Endothelial cell of umbilical vein (primary cell): ENCODE measurements at regions not wholly inside any gene's neighbourhood (a gene's known extent, or its start where the extent isn't known, plus 50 kb on each side); places are given as distances from the start of the nearest gene placed in this dataset.

Source experiments
- BruUV-seq: library from RNA; stranded (reverse); fragments of 400-500 nt; replicated peaks from 2 replicates; lab custom pipeline; 2021; lab: Mats Ljungman, UMichigan
- CTCF ChIA-PET: fragments of 300-600, 350-600 bp; sonication (Branson Sonifier 250); formaldehyde crosslinking; loops from one replicate; lab custom pipeline; 2021; ENCODE audit warnings: antibody characterized with exemption, inconsistent platforms; lab: Charles Lee
- POLR2A ChIA-PET: fragments of 300-600, 350-600 bp; sonication (Branson Sonifier 250); formaldehyde crosslinking; loops from one replicate; lab custom pipeline; 2021; ENCODE audit warnings: antibody characterized with exemption, inconsistent platforms; lab: Charles Lee
- DNase-seq: peaks from one replicate; pipeline ENCODE4 v3.0.0-alpha.2; 2011; ENCODE audit warnings: low read depth, low spot score
- FAIRE-seq: peaks from 2 replicates; lab custom pipeline; 2011; peaks lifted over from hg19 to GRCh38; lab: Jason Lieb, UNC
- H2AFZ ChIP-seq: 2 replicates; pipeline ENCODE4 v1.6.0; 2012; ENCODE audit warnings: low read depth, low read length, control low read depth, inconsistent platforms
- H3K27ac ChIP-seq: 2 replicates; pipeline ENCODE4 v1.5.1; 2011; ENCODE audit warnings: low read depth, mild to moderate bottlenecking, control low read depth, low read length, moderate library complexity; ENCODE audit not compliant: insufficient read depth
- H3K27me3 ChIP-seq, 2 experiments: 2 replicates each; pipeline versions ENCODE4 v1.6.0 to v1.6.1; 2011; ENCODE audit warnings: low read length in 2 of 2, mixed read lengths in 1 of 2; ENCODE audit not compliant: control insufficient read depth in 2 of 2, insufficient read depth in 2 of 2
- H3K36me3 ChIP-seq, 2 experiments: 2 replicates in 1 of 2; 3 replicates in 1 of 2; pipeline ENCODE4 v1.5.1; 2011; ENCODE audit warnings: low read length in 2 of 2, mild to moderate bottlenecking in 1 of 2, moderate library complexity in 1 of 2; ENCODE audit not compliant: control insufficient read depth in 2 of 2, insufficient read depth in 2 of 2; ENCODE audit errors: extremely low read depth in 1 of 2
- H3K4me1 ChIP-seq: 3 replicates; pipeline ENCODE4 v1.5.1; 2011; ENCODE audit warnings: mild to moderate bottlenecking, low read length; ENCODE audit not compliant: control insufficient read depth, insufficient read depth; ENCODE audit errors: extremely low read depth
- H3K4me2 ChIP-seq: 2 replicates; pipeline ENCODE4 v1.6.1; 2011; ENCODE audit warnings: low read length, control low read depth, mixed read lengths; ENCODE audit not compliant: insufficient read depth
- H3K4me3 ChIP-seq, 3 experiments: fragments of 200-600 bp in 1 of 3; sonication (generic), shearing (Covaris generic) in 1 of 3; replicated peaks in 1 of 3; 2 replicates each; pipeline ENCODE4 v1.5.1; 2011 to 2016; ENCODE audit warnings: control low read depth in 3 of 3, low read length in 3 of 3, mild to moderate bottlenecking in 2 of 3, inconsistent platforms in 1 of 3, low read depth in 1 of 3, moderate library complexity in 1 of 3; ENCODE audit not compliant: insufficient read depth in 1 of 3
- H3K79me2 ChIP-seq: 2 replicates; pipeline ENCODE4 v1.6.0; 2012; ENCODE audit warnings: low read length, inconsistent platforms; ENCODE audit not compliant: control insufficient read depth, insufficient read depth
- H3K9ac ChIP-seq: replicated peaks from 2 replicates; pipeline ENCODE3; 2011; ENCODE audit warnings: low read length, control low read depth; ENCODE audit not compliant: insufficient read depth; ENCODE audit errors: extremely low read depth
- H3K9me1 ChIP-seq: replicated peaks from 3 replicates; pipeline ENCODE4 v1.6.0; 2011; ENCODE audit warnings: mild to moderate bottlenecking, low read length; ENCODE audit not compliant: control insufficient read depth, insufficient read depth; ENCODE audit errors: extremely low read depth
- H3K9me3 ChIP-seq: replicated peaks from 2 replicates; pipeline ENCODE4 v1.5.1; 2012; ENCODE audit warnings: low read length, inconsistent platforms; ENCODE audit not compliant: control insufficient read depth, insufficient read depth
- H4K20me1 ChIP-seq: replicated peaks from 2 replicates; pipeline ENCODE3; 2011; ENCODE audit warnings: mild to moderate bottlenecking, low read length; ENCODE audit not compliant: control insufficient read depth, insufficient read depth; ENCODE audit errors: extremely low read depth
- CTCF ChIP-seq, 2 donors: IDR thresholded peaks; 1 replicate in 1 of 2; 2 replicates in 1 of 2; pipeline ENCODE4 v1.5.1; 2011; ENCODE audit warnings: low read length in 2 of 2, mild to moderate bottlenecking in 2 of 2, moderate library complexity in 2 of 2, control low read depth in 1 of 2, inconsistent platforms in 1 of 2, low read depth in 1 of 2; ENCODE audit not compliant: insufficient read depth in 1 of 2; ENCODE audit errors: extremely low read depth in 1 of 2
- EZH2 ChIP-seq: IDR thresholded peaks from 2 replicates; pipeline ENCODE4 v1.6.1; 2012; ENCODE audit warnings: borderline replicate concordance, low read depth, mild to moderate bottlenecking, moderate library complexity, low read length, inconsistent platforms; ENCODE audit not compliant: severe bottlenecking
- FOS ChIP-seq: IDR thresholded peaks from 2 replicates; pipeline ENCODE4 v1.6.1; 2011; ENCODE audit warnings: mild to moderate bottlenecking, low read length, moderate library complexity, borderline replicate concordance; ENCODE audit not compliant: insufficient read depth
- GATA2 ChIP-seq: IDR thresholded peaks from 2 replicates; pipeline ENCODE4 v1.7.0; 2011; ENCODE audit warnings: low read depth, mild to moderate bottlenecking, moderate library complexity, mixed read lengths, low read length; ENCODE audit not compliant: insufficient read length, insufficient read depth
- JUN ChIP-seq: IDR thresholded peaks from 2 replicates; pipeline ENCODE4 v1.6.1; 2011; ENCODE audit warnings: borderline replicate concordance, low read depth; ENCODE audit not compliant: insufficient read length, insufficient read depth
- MAX ChIP-seq: IDR thresholded peaks from 2 replicates; pipeline ENCODE4 v1.6.1; 2011; ENCODE audit not compliant: insufficient read depth, insufficient read length
- MYC ChIP-seq: IDR thresholded peaks from one replicate; pipeline ENCODE4 v1.6.1; 2011; ENCODE audit warnings: mild to moderate bottlenecking, low read depth, low read length
- POLR2A ChIP-seq: IDR thresholded peaks from 2 replicates; pipeline ENCODE4 v1.6.1; 2012; ENCODE audit warnings: low read depth, mild to moderate bottlenecking, control low read depth, low read length
- POLR2AphosphoS5 ChIP-seq: IDR thresholded peaks from 2 replicates; pipeline ENCODE4 v1.6.1; 2012; ENCODE audit warnings: low read depth, mild to moderate bottlenecking, control low read depth, low read length, moderate library complexity; ENCODE audit not compliant: insufficient read depth
- dilution Hi-C: fragments of 300-500 bp; cut with MboI; formaldehyde crosslinking; loops from one replicate; pipeline ENCODE4 v1.15.0; 2019; ENCODE audit warnings: low sequenced_read_pairs; ENCODE audit not compliant: extremely low pct_ligation_motif_present
- intact Hi-C: fragments of 100-400 bp; cut with micrococcal nuclease; formaldehyde crosslinking; loops from one replicate; pipeline ENCODE4 v1.10.0; 2022

DNA sequence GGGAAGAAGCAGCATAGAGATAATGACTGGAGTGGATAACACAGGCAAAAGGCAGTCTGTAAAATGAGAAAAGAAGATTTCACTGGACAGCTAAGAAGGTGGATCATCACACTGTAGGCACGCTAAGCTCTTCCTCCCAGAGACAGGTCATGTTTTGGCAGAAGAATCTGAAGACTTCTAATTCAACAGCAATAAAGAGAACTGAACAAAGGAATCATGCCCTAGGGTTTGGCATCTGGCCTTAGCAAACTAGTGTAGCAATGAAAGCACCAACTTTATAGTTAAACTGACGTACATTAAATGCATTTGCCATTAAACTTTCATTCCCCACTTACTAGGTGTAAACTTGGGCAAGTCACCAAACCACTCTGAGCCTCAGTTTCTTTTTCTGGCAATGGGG lies 84.4 kb upstream of the SEM1 start:
- Histone ChIP-seq H3K4me3 (no peak overlapping the region), H3K4me2 (no peak overlapping the region), H4K20me1 (no peaks in the 10 kb centered on the region), H3K9me1 (no peaks in the 10 kb centered on the region), H3K27ac (no peak overlapping the region), H3K4me1 (no peaks in the 10 kb centered on the region), H3K79me2 (no peaks in the 10 kb centered on the region), H3K36me3 (no peaks in the 10 kb centered on the region), H3K9ac (no peak overlapping the region), H2AFZ (no peak overlapping the region), H3K9me3 (no peaks in the 10 kb centered on the region), H3K27me3 (no peaks in the 10 kb centered on the region)
- BruUV-seq: no TSS peak
- DNase-seq (no peak), FAIRE-seq (no peak)
- no peak for TF ChIP-seq MYC
- no peak for TF ChIP-seq MAX
- no peak for TF ChIP-seq POLR2AphosphoS5
- TF ChIP-seq POLR2A: no peak
- no peak for TF ChIP-seq GATA2
- TF ChIP-seq FOS: no peak
- no peak for TF ChIP-seq JUN
- no peak for TF ChIP-seq EZH2
- no peak for TF ChIP-seq CTCF (IDR thresholded peaks at IDR 0.05; ENCODE audit: extremely low read depth in 1 of 2, insufficient read depth in 1 of 2, low read depth in 1 of 2, low read length in 2 of 2)
- ChIA-PET POLR2A (no interaction called here), CTCF (no interaction called here)
- intact Hi-C loops: no loop called here
- dilution Hi-C loops: no loop called here
